ENCODE measurements at regions not wholly inside any gene's neighbourhood (a gene's known extent, or its start where the extent isn't known, plus 50 kb on each side); places are given as distances from the start of the nearest gene placed in this dataset.

DNA sequence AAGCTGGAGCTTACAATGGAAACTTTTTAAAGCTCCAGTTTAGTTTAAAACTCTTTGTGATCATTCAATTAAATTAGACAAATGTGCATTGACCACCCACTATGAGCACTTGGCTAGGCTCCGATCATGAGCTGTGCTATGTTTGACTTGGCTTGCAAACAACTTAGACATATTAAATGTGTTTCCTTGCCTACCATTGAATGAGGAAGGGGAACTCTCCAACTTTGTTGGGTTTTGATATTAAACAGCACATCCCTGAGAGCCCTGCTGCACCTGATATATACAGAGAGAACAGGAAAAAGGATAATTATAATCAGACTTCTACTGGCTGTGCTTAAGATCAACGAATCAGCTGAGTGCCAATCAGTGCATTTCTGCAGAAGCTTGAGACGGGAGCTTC lies 71.4 kb upstream of the ADGRL3 start:
- no peaks in the 10 kb centered on the region for H3K27me3 Mint-ChIP-seq
- H3K27ac Mint-ChIP-seq = no peak overlapping the region
- no peak overlapping the region for H3K4me3 Mint-ChIP-seq
- H3K4me1 Mint-ChIP-seq = no peaks in the 10 kb centered on the region
- H3K9me3 Mint-ChIP-seq = peaks cover 9% of the 10 kb centered on the region
- no peaks in the 10 kb centered on the region for H3K36me3 Mint-ChIP-seq

DNA sequence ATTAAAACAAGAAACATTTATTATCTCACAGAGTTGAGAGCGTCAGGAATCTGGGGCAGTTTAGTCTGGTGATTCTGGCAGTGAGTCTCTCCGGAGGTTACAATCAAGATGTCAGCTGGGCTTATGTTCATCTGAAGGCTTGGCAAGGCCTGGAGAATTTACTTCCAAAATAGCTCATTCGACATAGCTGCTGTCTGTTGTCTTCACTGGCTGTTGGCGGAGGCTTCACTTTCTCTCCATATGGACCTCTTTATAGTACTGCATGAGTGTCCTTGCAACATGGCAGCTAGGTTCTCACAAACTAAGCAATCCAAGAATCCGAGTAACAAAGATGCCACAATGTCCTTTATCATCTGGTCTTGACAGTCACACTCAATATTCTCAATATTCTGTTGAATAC lies 70.2 kb upstream of the ADGRL3 start:
- Mint-ChIP-seq H3K27me3 (no peaks in the 10 kb centered on the region), H3K4me1 (no peaks in the 10 kb centered on the region), H3K36me3 (no peaks in the 10 kb centered on the region), H3K27ac (no peak overlapping the region), H3K4me3 (no peak overlapping the region), H3K9me3 (peaks cover under 1% of the 10 kb centered on the region)

DNA sequence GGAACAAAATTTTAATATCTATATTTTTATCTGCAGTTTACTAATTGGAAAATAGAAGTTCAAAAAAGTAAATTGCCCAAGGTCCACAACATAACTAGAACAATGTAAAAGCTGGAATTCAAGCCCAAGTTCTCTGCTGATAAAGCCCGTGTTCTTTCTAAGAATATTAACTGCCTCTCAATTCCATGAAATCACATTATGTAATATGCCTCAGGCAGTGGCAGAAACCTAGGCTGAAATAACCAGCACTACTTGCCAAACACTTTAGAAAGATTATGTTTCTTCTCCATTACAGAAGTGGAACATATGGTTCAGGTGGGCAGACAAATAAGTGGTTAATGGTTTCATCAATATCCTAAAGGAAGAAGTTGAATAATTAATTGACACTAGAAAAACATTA lies 56.7 kb upstream of the ADGRL3 start:
- no peaks in the 10 kb centered on the region for H3K9me3 Mint-ChIP-seq
- no peak overlapping the region for H3K27ac Mint-ChIP-seq
- no peaks in the 10 kb centered on the region for H3K27me3 Mint-ChIP-seq

DNA sequence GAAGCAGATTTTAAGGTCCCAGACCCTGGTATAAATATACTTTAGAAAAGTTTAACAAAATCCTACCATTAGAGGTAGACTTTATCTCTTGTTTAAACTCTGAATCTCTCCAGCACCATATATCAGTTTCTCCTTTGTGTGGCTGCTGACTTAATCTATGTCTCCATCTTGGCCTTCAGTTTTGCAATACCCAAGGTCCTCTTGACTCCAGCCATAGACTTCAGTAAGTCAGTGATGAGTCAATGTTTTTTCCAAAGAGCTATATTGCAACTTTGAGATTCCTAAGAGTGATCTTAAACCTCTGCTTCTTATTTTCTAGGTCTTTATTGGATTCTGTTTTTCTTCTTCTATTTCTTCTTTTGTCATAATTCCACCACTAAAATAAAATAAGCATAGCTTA lies 50.8 kb upstream of the ADGRL3 start:
- Mint-ChIP-seq H3K36me3 (no peaks in the 10 kb centered on the region), H3K27me3 (no peaks in the 10 kb centered on the region), H3K27ac (no peak overlapping the region), H3K4me3 (no peak overlapping the region), H3K4me1 (no peaks in the 10 kb centered on the region), H3K9me3 (peaks cover 12% of the 10 kb centered on the region)

More for the DNA sequence above, 56.7 kb upstream of the ADGRL3 start:
- no peaks in the 10 kb centered on the region for H3K36me3 Mint-ChIP-seq
- H3K4me1 Mint-ChIP-seq = no peaks in the 10 kb centered on the region
- no peak overlapping the region for H3K4me3 Mint-ChIP-seq

All from activated naive CD4-positive, alpha-beta T cell treated with anti-CD3 and anti-CD28 coated beads, Interleukin-2, amount 50 U/mL, for 24 hours (primary cell).